GM23338 (cell line): ENCODE measurements at regions not wholly inside any gene's neighbourhood (a gene's known extent, or its start where the extent isn't known, plus 50 kb on each side); places are given as distances from the start of the nearest gene placed in this dataset.

ENCODE experiments used
- ATAC-seq: fragments of 200-7000 bp; cut with Tn5 transposase; 3 replicates; pipeline ENCODE4 v1.9.1; 2020
- DNase-seq: peaks from one replicate; pipeline ENCODE4 v3.0.0-alpha.2; 2015; ENCODE audit warnings: low spot score
- H2AFZ ChIP-seq: fragments of 200-600 bp; sonication (generic); 2 replicates; pipeline ENCODE4 v1.8.0; 2016; ENCODE audit warnings: antibody characterized with exemption, mild to moderate bottlenecking, moderate library complexity
- H3F3A ChIP-seq: fragments of 200-600 bp; sonication (generic); replicated peaks from 2 replicates; pipeline ENCODE4 v1.8.0; 2017; ENCODE audit warnings: antibody characterized with exemption, mixed run types, low read depth
- H3K27ac ChIP-seq: fragments of 200-600 bp; sonication (generic); 2 replicates; pipeline ENCODE4 v1.6.1; 2016; ENCODE audit warnings: low read depth
- H3K27me3 ChIP-seq: fragments of 200-600 bp; sonication (generic); 2 replicates; pipeline ENCODE4 v1.8.0; 2016; ENCODE audit warnings: mild to moderate bottlenecking, mixed run types, moderate library complexity; ENCODE audit not compliant: insufficient read depth
- H3K36me3 ChIP-seq: fragments of 200-600 bp; sonication (generic); 2 replicates; pipeline ENCODE4 v1.8.0; 2016; ENCODE audit warnings: mild to moderate bottlenecking; ENCODE audit not compliant: insufficient read depth
- H3K4me1 ChIP-seq: fragments of 200-600 bp; sonication (generic); 2 replicates; pipeline ENCODE4 v1.8.0; 2016; ENCODE audit warnings: mild to moderate bottlenecking, moderate library complexity; ENCODE audit not compliant: insufficient read depth
- H3K4me2 ChIP-seq: fragments of 200-600 bp; sonication (generic); 2 replicates; pipeline ENCODE4 v1.7.1; 2017; ENCODE audit warnings: mixed run types
- H3K4me3 ChIP-seq: fragments of 200-600 bp; sonication (generic); 2 replicates; pipeline ENCODE4 v1.6.1; 2016; ENCODE audit warnings: mixed run types
- H3K79me2 ChIP-seq: fragments of 200-600 bp; sonication (generic); replicated peaks from 2 replicates; pipeline ENCODE4 v1.8.0; 2017; ENCODE audit warnings: mild to moderate bottlenecking; ENCODE audit not compliant: insufficient read depth
- H3K9me2 ChIP-seq: fragments of 200-600 bp; sonication (generic); 2 replicates; pipeline ENCODE4 v1.8.0; 2017; ENCODE audit not compliant: insufficient read depth
- H4K20me1 ChIP-seq: fragments of 200-600 bp; sonication (generic); replicated peaks from 2 replicates; pipeline ENCODE4 v1.8.0; 2017; ENCODE audit warnings: mild to moderate bottlenecking; ENCODE audit not compliant: insufficient read depth
- H3K27ac Mint-ChIP-seq: 2 replicates; pipeline ENCODE4 v1.8.0; 2020; ENCODE audit warnings: inconsistent platforms, mild to moderate bottlenecking, moderate library complexity, mixed read lengths
- H3K27me3 Mint-ChIP-seq: 3 replicates; pipeline ENCODE4 v1.8.0; 2022; ENCODE audit warnings: low read depth, mild to moderate bottlenecking, moderate library complexity, mixed read lengths, inconsistent platforms; ENCODE audit not compliant: insufficient read depth, poor library complexity
- H3K36me3 Mint-ChIP-seq: 3 replicates; pipeline ENCODE4 v1.8.0; 2021; ENCODE audit warnings: low read depth, mild to moderate bottlenecking, inconsistent platforms, moderate library complexity, mixed read lengths
- H3K4me1 Mint-ChIP-seq: 3 replicates; pipeline ENCODE4 v1.8.0; 2020; ENCODE audit warnings: mild to moderate bottlenecking, inconsistent platforms, mixed read lengths
- H3K4me3 Mint-ChIP-seq: 3 replicates; pipeline ENCODE4 v1.8.0; 2021; ENCODE audit warnings: moderate library complexity, mild to moderate bottlenecking, inconsistent platforms, mixed read lengths
- H3K9me3 Mint-ChIP-seq: 3 replicates; pipeline ENCODE4 v1.8.0; 2020; ENCODE audit warnings: moderate library complexity, mild to moderate bottlenecking, inconsistent platforms, mixed read lengths
- POLR2AphosphoS5 ChIP-seq: IDR thresholded peaks from 2 replicates; pipeline ENCODE4 v1.6.1; 2016; ENCODE audit warnings: antibody characterized with exemption, low read depth
- ZNF114 ChIP-seq: fragments of 250-450 bp; sonication (Bioruptor Pico); IDR thresholded peaks from 2 replicates; pipeline ENCODE4 v1.5.0; 2020; ENCODE audit warnings: mild to moderate bottlenecking, moderate library complexity
- ZNF331 ChIP-seq: fragments of 250-450 bp; sonication (Bioruptor Pico); IDR thresholded peaks from 2 replicates; pipeline ENCODE4 v1.5.0; 2020; ENCODE audit warnings: low read depth, mild to moderate bottlenecking, moderate library complexity
- TF ChIP-seq, protein P1 (sequence below): IDR thresholded peaks from one replicate; pipeline ENCODE4 v1.6.1; 2018; ENCODE audit warnings: antibody characterized with exemption; ENCODE audit not compliant: unreplicated experiment
- TF ChIP-seq, protein P2 (sequence below), 2 experiments: fragments of 200-600 bp in 1 of 2; sonication (generic) in 1 of 2; conservative IDR thresholded peaks; 2 replicates each; pipeline versions ENCODE4 v1.5.1 to v1.6.1; 2016 to 2017; ENCODE audit warnings: antibody characterized with exemption in 2 of 2, low read depth in 2 of 2, mild to moderate bottlenecking in 2 of 2, moderate library complexity in 1 of 2

DNA sequence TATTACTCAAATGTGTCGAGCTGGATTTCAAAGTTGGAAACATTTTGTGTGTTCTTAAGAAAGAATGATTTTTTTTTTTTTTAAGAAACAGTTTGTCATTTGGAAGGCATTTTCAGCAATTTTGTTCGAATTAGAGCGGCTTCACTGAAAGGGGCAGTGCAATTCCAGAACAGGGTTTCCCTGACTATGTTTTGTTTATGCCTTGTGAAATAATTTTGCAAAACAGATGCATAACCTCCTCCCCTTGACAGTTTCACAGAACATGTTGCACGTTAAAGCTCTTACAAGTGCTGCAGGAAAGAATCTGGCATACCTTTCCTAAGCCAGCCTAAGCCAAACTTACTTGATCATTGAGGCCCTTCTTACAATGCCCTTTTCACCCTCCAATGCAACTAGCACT, 216.0 kb upstream of the SSTR4 start:
- DNase-seq = no peak
- Histone ChIP-seq H3K27ac (no peak overlapping the region), H3K27me3 (no peaks in the 10 kb centered on the region), H3F3A (no peaks in the 10 kb centered on the region), H3K4me1 (0 out of 2 replicates have a peak, but pooled peaks cover 4% of the 10 kb centered on the region), H3K4me3 (no peak overlapping the region), H3K9me2 (0 out of 2 replicates have a peak, but pooled peaks cover 4% of the 10 kb centered on the region), H3K36me3 (no peaks in the 10 kb centered on the region), H2AFZ (no peak overlapping the region), H4K20me1 (no peaks in the 10 kb centered on the region), H3K4me2 (no peak overlapping the region), H3K79me2 (no peaks in the 10 kb centered on the region)
- peaks cover 3% of the 10 kb centered on the region for H3K27me3 Mint-ChIP-seq
- H3K36me3 Mint-ChIP-seq = no peaks in the 10 kb centered on the region
- no peak for TF ChIP-seq ZNF331
- TF ChIP-seq, protein P1, sequence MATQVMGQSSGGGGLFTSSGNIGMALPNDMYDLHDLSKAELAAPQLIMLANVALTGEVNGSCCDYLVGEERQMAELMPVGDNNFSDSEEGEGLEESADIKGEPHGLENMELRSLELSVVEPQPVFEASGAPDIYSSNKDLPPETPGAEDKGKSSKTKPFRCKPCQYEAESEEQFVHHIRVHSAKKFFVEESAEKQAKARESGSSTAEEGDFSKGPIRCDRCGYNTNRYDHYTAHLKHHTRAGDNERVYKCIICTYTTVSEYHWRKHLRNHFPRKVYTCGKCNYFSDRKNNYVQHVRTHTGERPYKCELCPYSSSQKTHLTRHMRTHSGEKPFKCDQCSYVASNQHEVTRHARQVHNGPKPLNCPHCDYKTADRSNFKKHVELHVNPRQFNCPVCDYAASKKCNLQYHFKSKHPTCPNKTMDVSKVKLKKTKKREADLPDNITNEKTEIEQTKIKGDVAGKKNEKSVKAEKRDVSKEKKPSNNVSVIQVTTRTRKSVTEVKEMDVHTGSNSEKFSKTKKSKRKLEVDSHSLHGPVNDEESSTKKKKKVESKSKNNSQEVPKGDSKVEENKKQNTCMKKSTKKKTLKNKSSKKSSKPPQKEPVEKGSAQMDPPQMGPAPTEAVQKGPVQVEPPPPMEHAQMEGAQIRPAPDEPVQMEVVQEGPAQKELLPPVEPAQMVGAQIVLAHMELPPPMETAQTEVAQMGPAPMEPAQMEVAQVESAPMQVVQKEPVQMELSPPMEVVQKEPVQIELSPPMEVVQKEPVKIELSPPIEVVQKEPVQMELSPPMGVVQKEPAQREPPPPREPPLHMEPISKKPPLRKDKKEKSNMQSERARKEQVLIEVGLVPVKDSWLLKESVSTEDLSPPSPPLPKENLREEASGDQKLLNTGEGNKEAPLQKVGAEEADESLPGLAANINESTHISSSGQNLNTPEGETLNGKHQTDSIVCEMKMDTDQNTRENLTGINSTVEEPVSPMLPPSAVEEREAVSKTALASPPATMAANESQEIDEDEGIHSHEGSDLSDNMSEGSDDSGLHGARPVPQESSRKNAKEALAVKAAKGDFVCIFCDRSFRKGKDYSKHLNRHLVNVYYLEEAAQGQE = no peak
- TF ChIP-seq, protein P2, sequence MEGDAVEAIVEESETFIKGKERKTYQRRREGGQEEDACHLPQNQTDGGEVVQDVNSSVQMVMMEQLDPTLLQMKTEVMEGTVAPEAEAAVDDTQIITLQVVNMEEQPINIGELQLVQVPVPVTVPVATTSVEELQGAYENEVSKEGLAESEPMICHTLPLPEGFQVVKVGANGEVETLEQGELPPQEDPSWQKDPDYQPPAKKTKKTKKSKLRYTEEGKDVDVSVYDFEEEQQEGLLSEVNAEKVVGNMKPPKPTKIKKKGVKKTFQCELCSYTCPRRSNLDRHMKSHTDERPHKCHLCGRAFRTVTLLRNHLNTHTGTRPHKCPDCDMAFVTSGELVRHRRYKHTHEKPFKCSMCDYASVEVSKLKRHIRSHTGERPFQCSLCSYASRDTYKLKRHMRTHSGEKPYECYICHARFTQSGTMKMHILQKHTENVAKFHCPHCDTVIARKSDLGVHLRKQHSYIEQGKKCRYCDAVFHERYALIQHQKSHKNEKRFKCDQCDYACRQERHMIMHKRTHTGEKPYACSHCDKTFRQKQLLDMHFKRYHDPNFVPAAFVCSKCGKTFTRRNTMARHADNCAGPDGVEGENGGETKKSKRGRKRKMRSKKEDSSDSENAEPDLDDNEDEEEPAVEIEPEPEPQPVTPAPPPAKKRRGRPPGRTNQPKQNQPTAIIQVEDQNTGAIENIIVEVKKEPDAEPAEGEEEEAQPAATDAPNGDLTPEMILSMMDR (conservative IDR thresholded peaks at IDR 0.05; ENCODE audit: low read depth in 2 of 2) = no peak
- TF ChIP-seq ZNF114 (CRISPR knock-in tag) = no peak
- H3K4me1 Mint-ChIP-seq = peaks cover 11% of the 10 kb centered on the region; the same call in 2 of the 3 replicates
- no peak overlapping the region for H3K27ac Mint-ChIP-seq
- H3K9me3 Mint-ChIP-seq = no peaks in the 10 kb centered on the region
- no peak for ATAC-seq
- no peak overlapping the region for H3K4me3 Mint-ChIP-seq

DNA sequence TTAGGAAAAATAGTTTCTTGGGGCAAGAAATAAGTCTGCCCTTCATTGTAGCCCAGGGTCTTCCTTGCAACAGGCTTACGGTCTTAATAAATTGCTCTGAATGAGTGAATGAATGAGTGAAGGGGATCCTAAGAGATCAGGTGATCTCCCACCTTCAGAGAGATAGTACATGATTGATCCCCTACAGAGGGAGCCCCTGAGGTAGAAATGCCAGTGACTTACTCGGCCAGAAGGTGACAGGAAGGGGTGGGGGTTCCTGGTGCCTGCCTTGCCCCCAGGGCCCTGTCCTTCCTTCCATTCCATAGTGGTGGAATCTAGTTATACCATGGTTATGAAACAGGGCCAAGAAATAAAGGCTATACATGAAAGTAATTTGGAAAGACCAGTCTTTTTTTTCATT, 215.3 kb upstream of the SSTR4 start:
- Histone ChIP-seq H3K27ac (no peak overlapping the region), H3K9me2 (0 out of 2 replicates have a peak, but pooled peaks cover 4% of the 10 kb centered on the region), H3K4me2 (no peak overlapping the region), H2AFZ (no peak overlapping the region), H4K20me1 (no peaks in the 10 kb centered on the region), H3K4me3 (no peak overlapping the region), H3K27me3 (no peaks in the 10 kb centered on the region), H3K4me1 (0 out of 2 replicates have a peak, but pooled peaks cover 4% of the 10 kb centered on the region), H3F3A (no peaks in the 10 kb centered on the region), H3K36me3 (no peaks in the 10 kb centered on the region), H3K79me2 (no peaks in the 10 kb centered on the region)
- ATAC-seq = peak; percentile 71
- peaks cover 11% of the 10 kb centered on the region; the same call in 2 of the 3 replicates for H3K4me1 Mint-ChIP-seq
- H3K27ac Mint-ChIP-seq = no peak overlapping the region
- TF ChIP-seq POLR2AphosphoS5 = no peak
- TF ChIP-seq, protein P2 (conservative IDR thresholded peaks at IDR 0.05; ENCODE audit: low read depth in 2 of 2) = peak; percentile 32 to 48
- peaks cover 3% of the 10 kb centered on the region for H3K27me3 Mint-ChIP-seq
- H3K36me3 Mint-ChIP-seq = no peaks in the 10 kb centered on the region
- no peaks in the 10 kb centered on the region for H3K9me3 Mint-ChIP-seq
- peak; percentile 51 for DNase-seq
- no peak overlapping the region for H3K4me3 Mint-ChIP-seq
